GM21723 (cell line): ENCODE measurements at regions not wholly inside any gene's neighbourhood (a gene's known extent, or its start where the extent isn't known, plus 50 kb on each side); places are given as distances from the start of the nearest gene placed in this dataset.

Experiments used
- ATAC-seq: cut with Tn5 transposase; IDR thresholded peaks from one replicate; pipeline ENCODE4 v1.9.1; 2021; ENCODE audit warnings: mild to moderate bottlenecking, moderate library complexity; ENCODE audit not compliant: unreplicated experiment

- ATAC-seq, result no peak
Observed at GRCh38 chr12:17550011-17550410, 540.0 kb downstream of the RERGL start.

- ATAC-seq, result no peak
Observed at GRCh38 chr12:17540921-17541320, 549.1 kb downstream of the RERGL start.

GRCh38 chr12:17528394-17528793, 561.6 kb downstream of the RERGL start:
- ATAC-seq, result no peak

- ATAC-seq, result no peak
Observed at GRCh38 chr12:17527021-17527420, 563.0 kb downstream of the RERGL start.

GRCh38 chr12:17511369-17511768, 578.6 kb downstream of the RERGL start:
- no peak for ATAC-seq

- ATAC-seq, result no peak
Observed at GRCh38 chr12:17507336-17507735, 582.7 kb downstream of the RERGL start.

- no peak for ATAC-seq
Observed at GRCh38 chr12:17503742-17504141, 586.3 kb downstream of the RERGL start.

GRCh38 chr12:17489452-17489851, 600.5 kb downstream of the RERGL start:
- no peak for ATAC-seq

- no peak for ATAC-seq
Observed at GRCh38 chr12:17478908-17479673, 610.9 kb downstream of the RERGL start.

- ATAC-seq, result no peak
Observed at GRCh38 chr12:17470460-17470859, 619.5 kb downstream of the RERGL start.

- ATAC-seq, result no peak
Observed at GRCh38 chr12:17459214-17459613, 630.8 kb downstream of the RERGL start.

- ATAC-seq, result no peak
Observed at GRCh38 chr12:17456486-17456885, 633.5 kb downstream of the RERGL start.

GRCh38 chr12:17438141-17438540, 651.9 kb downstream of the RERGL start:
- ATAC-seq, result no peak

- ATAC-seq, result no peak
Observed at GRCh38 chr12:17416748-17417147, 673.2 kb downstream of the RERGL start.

GRCh38 chr12:17414596-17414995, 675.4 kb downstream of the RERGL start:
- no peak for ATAC-seq

GRCh38 chr12:17411662-17412061, 678.3 kb downstream of the RERGL start:
- no peak for ATAC-seq

- no peak for ATAC-seq
Observed at GRCh38 chr12:17388679-17389078, 701.3 kb downstream of the RERGL start.

- no peak for ATAC-seq
Observed at GRCh38 chr12:17383321-17383720, 706.7 kb downstream of the RERGL start.

- no peak for ATAC-seq
Observed at GRCh38 chr12:17381211-17381610, 708.8 kb downstream of the RERGL start.

GRCh38 chr12:17372508-17372907, 717.5 kb downstream of the RERGL start:
- no peak for ATAC-seq

GRCh38 chr12:17371491-17372215, 718.3 kb downstream of the RERGL start:
- no peak for ATAC-seq

- ATAC-seq, result no peak
Observed at GRCh38 chr12:17370621-17371020, 719.4 kb downstream of the RERGL start.
